Loucy (cell line): ENCODE measurements at regions not wholly inside any gene's neighbourhood (a gene's known extent, or its start where the extent isn't known, plus 50 kb on each side); places are given as distances from the start of the nearest gene placed in this dataset.

ENCODE experiments used
- H2AFZ ChIP-seq: fragments of 200-600 bp; sonication (generic); 2 replicates; pipeline ENCODE4 v1.6.0; 2016; ENCODE audit warnings: antibody characterized with exemption, mild to moderate bottlenecking, low read length, moderate library complexity
- H3F3A ChIP-seq: fragments of 200-600 bp; 2 replicates; pipeline ENCODE4 v1.6.0; 2016; ENCODE audit warnings: antibody characterized with exemption, low read depth, mild to moderate bottlenecking
- H3K27me3 ChIP-seq: fragments of 200-600 bp; sonication (generic); 2 replicates; pipeline ENCODE4 v1.6.1; 2014; ENCODE audit warnings: low read length, mild to moderate bottlenecking; ENCODE audit not compliant: insufficient read depth, poor library complexity, severe bottlenecking
- H3K36me3 ChIP-seq: fragments of 200-600 bp; sonication (generic); 2 replicates; pipeline ENCODE4 v1.6.1; 2016; ENCODE audit warnings: low read length; ENCODE audit not compliant: insufficient read depth
- H3K4me1 ChIP-seq: fragments of 200-600 bp; sonication (generic); 2 replicates; pipeline ENCODE4 v1.5.1; 2014; ENCODE audit warnings: low read length, mild to moderate bottlenecking; ENCODE audit not compliant: insufficient read depth, poor library complexity, severe bottlenecking
- H3K4me2 ChIP-seq: fragments of 200-600 bp; sonication (generic); 2 replicates; pipeline ENCODE4 v1.6.0; 2014; ENCODE audit warnings: antibody characterized with exemption, low read length, low read depth, mild to moderate bottlenecking; ENCODE audit not compliant: poor library complexity, severe bottlenecking
- H3K4me3 ChIP-seq: fragments of 200-600 bp; sonication (generic); 2 replicates; pipeline ENCODE4 v1.5.1; 2014; ENCODE audit warnings: low read length, mild to moderate bottlenecking, mixed read lengths; ENCODE audit not compliant: poor library complexity, severe bottlenecking
- H3K79me2 ChIP-seq: fragments of 200-600 bp; sonication (generic); 2 replicates; pipeline ENCODE4 v1.6.1; 2014; ENCODE audit warnings: low read length; ENCODE audit not compliant: insufficient read depth
- H3K9ac ChIP-seq: fragments of 200-600 bp; sonication (generic); 2 replicates; pipeline ENCODE4 v1.6.0; 2014; ENCODE audit warnings: mild to moderate bottlenecking, low read depth, low read length, moderate library complexity; ENCODE audit not compliant: poor library complexity, severe bottlenecking
- H3K9me2 ChIP-seq: fragments of 200-600 bp; sonication (generic); replicated peaks from 2 replicates; pipeline ENCODE4 v1.6.1; 2016; ENCODE audit warnings: low read depth, low read length, mixed read lengths
- H3K9me3 ChIP-seq: fragments of 200-600 bp; sonication (generic); 2 replicates; pipeline ENCODE4 v1.6.1; 2014; ENCODE audit warnings: mild to moderate bottlenecking, antibody characterized with exemption, low read length, low read depth; ENCODE audit not compliant: insufficient read depth
- H4K20me1 ChIP-seq: fragments of 200-600 bp; sonication (generic); 2 replicates; pipeline ENCODE4 v1.6.0; 2014; ENCODE audit warnings: antibody characterized with exemption, low read length, mild to moderate bottlenecking; ENCODE audit not compliant: insufficient read depth, poor library complexity, severe bottlenecking
- EZH2phosphoT487 ChIP-seq: fragments of 200-600 bp; IDR thresholded peaks from 2 replicates; pipeline ENCODE4 v1.6.1; 2018; ENCODE audit warnings: antibody characterized with exemption, mild to moderate bottlenecking, moderate library complexity, borderline replicate concordance
- TF ChIP-seq, protein P1 (sequence below): fragments of 200-600 bp; sonication (generic); conservative IDR thresholded peaks from 2 replicates; pipeline ENCODE4 v1.5.1; 2014; ENCODE audit warnings: mild to moderate bottlenecking, antibody characterized with exemption, low read length

DNA sequence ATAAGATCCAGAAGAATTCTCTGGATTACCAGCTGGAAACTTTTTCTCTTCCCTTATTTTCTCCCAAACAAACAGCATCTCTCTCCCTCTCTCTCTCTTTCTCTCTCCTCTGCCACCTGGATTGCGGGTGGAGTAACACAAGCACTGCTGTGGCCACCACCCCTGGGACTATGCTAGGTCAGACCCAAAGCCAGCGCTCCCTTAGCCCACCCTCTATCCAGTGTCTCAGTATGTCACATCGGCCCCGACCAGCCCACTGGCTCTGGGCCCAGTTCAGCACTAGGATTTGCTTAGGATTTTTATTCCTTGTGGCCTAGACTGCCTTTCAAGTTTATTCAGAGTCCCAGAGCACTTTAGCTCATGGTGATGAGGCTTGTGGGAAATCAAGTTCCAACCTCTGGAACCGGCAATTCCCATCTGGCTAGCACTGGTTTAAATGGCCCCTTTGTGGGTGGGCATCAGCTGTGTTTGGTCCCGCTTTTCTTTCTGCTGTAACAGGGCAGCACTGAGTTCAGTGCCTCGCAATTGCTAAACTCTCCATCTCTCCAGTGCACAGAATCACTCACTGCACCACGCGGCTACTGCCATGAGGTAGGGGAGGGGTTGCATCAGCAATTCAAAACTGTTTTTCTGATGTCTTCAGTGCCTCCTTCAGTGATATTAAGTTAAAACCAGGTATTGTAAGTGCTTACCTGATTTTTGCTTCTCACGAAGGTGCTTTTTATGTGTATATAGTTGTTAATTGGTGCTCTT, 1623.1 kb downstream of the SLITRK5 start:
- H3K4me1 ChIP-seq, result no peaks in the 10 kb centered on the region
- H3K27me3 ChIP-seq, result no peaks in the 10 kb centered on the region
- no peaks in the 10 kb centered on the region for H3K9me3 ChIP-seq
- no peaks in the 10 kb centered on the region for H4K20me1 ChIP-seq
- H3F3A ChIP-seq, result no peaks in the 10 kb centered on the region
- H2AFZ ChIP-seq, result no peak overlapping the region
- H3K36me3 ChIP-seq, result no peaks in the 10 kb centered on the region
- no peaks in the 10 kb centered on the region for H3K9me2 ChIP-seq
- no peak overlapping the region for H3K4me3 ChIP-seq
- H3K4me2 ChIP-seq, result no peak overlapping the region
- no peak overlapping the region for H3K9ac ChIP-seq
- no peaks in the 10 kb centered on the region for H3K79me2 ChIP-seq
- no peak for TF ChIP-seq EZH2phosphoT487
- TF ChIP-seq, protein P1, sequence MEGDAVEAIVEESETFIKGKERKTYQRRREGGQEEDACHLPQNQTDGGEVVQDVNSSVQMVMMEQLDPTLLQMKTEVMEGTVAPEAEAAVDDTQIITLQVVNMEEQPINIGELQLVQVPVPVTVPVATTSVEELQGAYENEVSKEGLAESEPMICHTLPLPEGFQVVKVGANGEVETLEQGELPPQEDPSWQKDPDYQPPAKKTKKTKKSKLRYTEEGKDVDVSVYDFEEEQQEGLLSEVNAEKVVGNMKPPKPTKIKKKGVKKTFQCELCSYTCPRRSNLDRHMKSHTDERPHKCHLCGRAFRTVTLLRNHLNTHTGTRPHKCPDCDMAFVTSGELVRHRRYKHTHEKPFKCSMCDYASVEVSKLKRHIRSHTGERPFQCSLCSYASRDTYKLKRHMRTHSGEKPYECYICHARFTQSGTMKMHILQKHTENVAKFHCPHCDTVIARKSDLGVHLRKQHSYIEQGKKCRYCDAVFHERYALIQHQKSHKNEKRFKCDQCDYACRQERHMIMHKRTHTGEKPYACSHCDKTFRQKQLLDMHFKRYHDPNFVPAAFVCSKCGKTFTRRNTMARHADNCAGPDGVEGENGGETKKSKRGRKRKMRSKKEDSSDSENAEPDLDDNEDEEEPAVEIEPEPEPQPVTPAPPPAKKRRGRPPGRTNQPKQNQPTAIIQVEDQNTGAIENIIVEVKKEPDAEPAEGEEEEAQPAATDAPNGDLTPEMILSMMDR, result no peak

DNA sequence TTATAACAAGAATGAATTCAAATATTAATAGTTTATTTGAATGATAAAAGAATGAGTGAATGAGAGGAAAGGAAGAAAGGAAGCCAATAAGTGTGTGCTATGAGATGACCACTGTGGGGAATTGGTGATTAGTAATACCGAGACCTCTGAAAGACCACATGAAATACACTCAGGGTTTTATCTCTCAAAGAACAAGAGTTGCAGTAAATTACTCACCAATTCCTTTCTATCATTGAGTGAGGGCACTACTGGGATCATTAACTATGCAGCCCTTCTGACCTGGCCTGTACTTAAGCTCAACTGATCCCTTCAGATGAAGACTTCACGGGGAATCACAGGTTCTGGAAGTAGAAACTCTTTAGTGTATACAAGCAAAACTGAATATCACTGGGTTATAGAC, 1636.1 kb downstream of the SLITRK5 start:
- Histone ChIP-seq H2AFZ (no peak overlapping the region), H3K4me3 (no peak overlapping the region), H3K4me1 (no peaks in the 10 kb centered on the region), H3K9me3 (no peaks in the 10 kb centered on the region), H3F3A (no peaks in the 10 kb centered on the region), H4K20me1 (no peaks in the 10 kb centered on the region), H3K36me3 (no peaks in the 10 kb centered on the region), H3K79me2 (no peaks in the 10 kb centered on the region), H3K9ac (no peak overlapping the region), H3K27me3 (no peaks in the 10 kb centered on the region), H3K9me2 (no peaks in the 10 kb centered on the region), H3K4me2 (no peak overlapping the region)
- TF ChIP-seq, protein P1, result no peak

DNA sequence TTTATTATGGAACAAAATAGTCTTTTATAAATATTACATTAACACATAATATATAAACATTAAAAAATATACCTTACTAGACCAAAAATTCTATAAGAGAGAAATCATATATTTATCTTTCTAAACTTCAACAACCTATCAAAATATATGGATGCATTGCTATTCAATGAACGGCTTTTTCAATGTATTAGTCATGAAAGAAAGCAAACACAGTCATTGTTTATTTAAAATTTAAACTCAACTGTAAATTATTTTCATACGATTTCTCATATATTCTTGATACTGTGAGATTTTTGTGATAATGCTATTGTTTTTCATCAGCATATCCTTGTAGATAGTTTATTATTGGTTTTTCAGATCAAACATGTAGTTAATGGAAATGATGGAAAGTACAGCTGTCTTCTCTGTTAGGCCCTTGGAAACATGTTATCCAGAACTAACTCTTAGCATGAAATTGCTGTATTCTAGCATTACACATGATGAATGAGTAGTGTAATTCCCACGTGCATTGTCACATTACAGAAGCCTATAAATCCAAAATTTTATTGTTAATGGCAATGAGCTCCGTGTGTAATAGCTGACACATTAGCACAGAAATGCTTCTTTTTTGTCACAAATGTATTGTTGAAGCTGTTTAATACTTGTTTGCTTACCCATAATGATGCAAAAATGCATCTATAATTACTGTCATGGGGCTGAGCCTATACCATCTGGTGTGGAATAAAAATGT, 1639.9 kb downstream of the SLITRK5 start:
- Histone ChIP-seq H3K4me2 (no peak overlapping the region), H3K9me3 (no peaks in the 10 kb centered on the region), H3K4me1 (no peaks in the 10 kb centered on the region), H2AFZ (no peak overlapping the region), H3F3A (no peaks in the 10 kb centered on the region), H3K27me3 (no peaks in the 10 kb centered on the region), H3K9me2 (no peaks in the 10 kb centered on the region), H4K20me1 (no peaks in the 10 kb centered on the region), H3K36me3 (no peaks in the 10 kb centered on the region), H3K79me2 (no peaks in the 10 kb centered on the region), H3K4me3 (no peak overlapping the region), H3K9ac (no peak overlapping the region)
- TF ChIP-seq, protein P1, result no peak
- no peak for TF ChIP-seq EZH2phosphoT487
